Type B pancreatic cell (in vitro differentiated cells): ENCODE measurements at regions not wholly inside any gene's neighbourhood (a gene's known extent, or its start where the extent isn't known, plus 50 kb on each side); places are given as distances from the start of the nearest gene placed in this dataset.

Source experiments
- DNase-seq: peaks from one replicate; pipeline ENCODE4 v3.0.0; 2021; ENCODE audit warnings: mixed read lengths; ENCODE audit not compliant: unreplicated experiment; ENCODE audit errors: extremely low spot score
- H3K27ac Mint-ChIP-seq: 2 replicates; pipeline ENCODE4 v1.8.0; 2021; ENCODE audit warnings: mild to moderate bottlenecking, mixed read lengths
- H3K27me3 Mint-ChIP-seq: 2 replicates; pipeline ENCODE4 v1.8.0; 2021; ENCODE audit warnings: mixed read lengths
- H3K36me3 Mint-ChIP-seq: 2 replicates; pipeline ENCODE4 v1.8.0; 2021; ENCODE audit warnings: mixed read lengths
- H3K4me1 Mint-ChIP-seq: one replicate; pipeline ENCODE4 v1.8.0; 2021; ENCODE audit warnings: mixed read lengths; ENCODE audit not compliant: unreplicated experiment
- H3K4me3 Mint-ChIP-seq: 2 replicates; pipeline ENCODE4 v1.8.0; 2021; ENCODE audit warnings: mild to moderate bottlenecking, mixed read lengths
- H3K9me3 Mint-ChIP-seq: 2 replicates; pipeline ENCODE4 v1.8.0; 2021; ENCODE audit warnings: mixed read lengths
- TF ChIP-seq, protein P1 (sequence below): fragments of 200-600 bp; sonication (generic); conservative IDR thresholded peaks from 2 replicates; pipeline ENCODE4 v1.5.0; 2021; ENCODE audit warnings: antibody characterized with exemption, mild to moderate bottlenecking

DNA sequence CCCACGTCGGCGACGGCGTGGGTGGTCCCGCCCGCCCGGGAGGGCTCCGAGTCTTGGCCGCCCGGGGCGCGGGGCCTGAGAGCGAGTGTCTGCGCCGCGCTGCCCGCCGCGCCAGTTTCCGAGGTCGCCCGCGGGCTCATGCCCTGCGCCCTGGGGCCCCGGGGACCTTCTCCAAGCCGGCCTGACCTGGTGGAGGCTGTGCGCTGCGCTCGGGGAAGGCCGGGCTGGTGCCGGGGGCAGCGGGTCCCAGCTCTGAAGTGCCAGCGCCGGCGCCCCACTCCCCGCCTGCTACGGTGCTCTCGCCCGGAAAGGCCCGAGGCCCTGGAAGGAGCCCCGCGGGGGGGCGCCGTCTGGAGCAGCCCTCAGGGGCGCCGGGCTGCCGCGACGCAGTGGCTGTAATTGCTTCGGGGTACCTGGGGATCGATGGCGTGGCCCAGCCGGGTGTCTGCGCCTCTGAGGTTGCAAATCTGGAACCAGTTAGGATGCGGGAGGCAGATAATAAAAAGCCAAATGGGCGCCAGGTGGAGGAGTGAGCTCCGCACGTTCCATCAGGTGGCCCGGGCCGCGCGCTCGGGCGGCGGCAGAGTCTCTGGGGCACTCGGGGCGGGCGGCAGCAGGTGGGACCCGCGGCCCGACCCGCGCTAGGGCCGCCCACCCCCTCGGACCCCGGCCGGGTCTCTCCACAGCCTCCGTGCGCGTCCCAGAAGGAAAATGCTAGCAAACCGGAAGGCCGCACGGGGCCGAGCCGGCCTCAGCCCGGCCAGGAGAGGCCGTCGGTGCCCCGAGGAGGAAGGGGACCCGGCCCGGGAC is 102.3 kb upstream of the DIO3 start:
- H3K4me3 Mint-ChIP-seq, result peak overlapping the region; percentile 74
- H3K9me3 Mint-ChIP-seq, result no peaks in the 10 kb centered on the region
- TF ChIP-seq, protein P1, sequence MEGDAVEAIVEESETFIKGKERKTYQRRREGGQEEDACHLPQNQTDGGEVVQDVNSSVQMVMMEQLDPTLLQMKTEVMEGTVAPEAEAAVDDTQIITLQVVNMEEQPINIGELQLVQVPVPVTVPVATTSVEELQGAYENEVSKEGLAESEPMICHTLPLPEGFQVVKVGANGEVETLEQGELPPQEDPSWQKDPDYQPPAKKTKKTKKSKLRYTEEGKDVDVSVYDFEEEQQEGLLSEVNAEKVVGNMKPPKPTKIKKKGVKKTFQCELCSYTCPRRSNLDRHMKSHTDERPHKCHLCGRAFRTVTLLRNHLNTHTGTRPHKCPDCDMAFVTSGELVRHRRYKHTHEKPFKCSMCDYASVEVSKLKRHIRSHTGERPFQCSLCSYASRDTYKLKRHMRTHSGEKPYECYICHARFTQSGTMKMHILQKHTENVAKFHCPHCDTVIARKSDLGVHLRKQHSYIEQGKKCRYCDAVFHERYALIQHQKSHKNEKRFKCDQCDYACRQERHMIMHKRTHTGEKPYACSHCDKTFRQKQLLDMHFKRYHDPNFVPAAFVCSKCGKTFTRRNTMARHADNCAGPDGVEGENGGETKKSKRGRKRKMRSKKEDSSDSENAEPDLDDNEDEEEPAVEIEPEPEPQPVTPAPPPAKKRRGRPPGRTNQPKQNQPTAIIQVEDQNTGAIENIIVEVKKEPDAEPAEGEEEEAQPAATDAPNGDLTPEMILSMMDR, result no peak
- H3K27me3 Mint-ChIP-seq, result peaks cover 62% of the 10 kb centered on the region
- peaks cover 9% of the 10 kb centered on the region for H3K4me1 Mint-ChIP-seq
- no peak for DNase-seq
- H3K36me3 Mint-ChIP-seq, result no peaks in the 10 kb centered on the region
- no peak overlapping the region for H3K27ac Mint-ChIP-seq

DNA sequence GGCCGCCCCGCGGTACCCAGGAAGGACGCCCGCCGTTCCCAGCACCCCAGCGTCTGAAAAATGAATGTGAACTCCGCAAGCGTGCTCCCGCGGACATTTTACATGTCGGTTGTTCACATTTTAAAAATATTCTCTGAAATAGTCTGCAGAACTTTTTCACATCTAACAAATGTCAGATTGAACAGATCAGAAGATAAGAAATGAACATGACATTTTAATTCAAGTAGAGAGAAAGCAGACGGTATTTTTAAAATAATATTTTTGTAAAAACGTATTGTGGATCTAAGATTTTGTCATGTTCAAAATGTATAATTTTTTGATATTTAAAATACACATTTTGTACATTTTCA is 101.8 kb upstream of the DIO3 start:
- no peak overlapping the region for H3K4me3 Mint-ChIP-seq
- no peak overlapping the region for H3K27ac Mint-ChIP-seq
- peaks cover 56% of the 10 kb centered on the region for H3K27me3 Mint-ChIP-seq
- TF ChIP-seq, protein P1, result no peak
- peaks cover 9% of the 10 kb centered on the region for H3K4me1 Mint-ChIP-seq
- no peak for DNase-seq
- H3K36me3 Mint-ChIP-seq, result no peaks in the 10 kb centered on the region
- no peaks in the 10 kb centered on the region for H3K9me3 Mint-ChIP-seq

DNA sequence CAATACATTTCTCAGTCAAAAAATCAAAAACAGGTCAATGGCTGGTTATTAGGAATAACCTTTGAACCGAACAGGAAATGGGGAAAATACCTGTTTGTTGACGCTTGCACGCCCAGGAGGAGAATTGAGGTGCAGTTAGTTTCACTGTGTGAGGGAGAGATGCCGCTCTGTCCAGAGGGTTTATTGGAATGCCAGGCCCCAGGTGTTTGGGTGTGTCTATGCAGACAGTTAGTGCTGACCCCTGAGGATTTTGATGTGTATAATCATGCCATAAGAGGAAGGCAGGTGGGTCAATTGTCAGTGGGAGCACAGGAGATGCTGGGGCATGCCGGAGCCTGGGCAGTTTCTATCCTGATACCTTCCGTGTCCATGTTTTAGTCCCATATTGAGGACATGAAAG is 100.8 kb upstream of the DIO3 start:
- Mint-ChIP-seq H3K27me3 (peaks cover 46% of the 10 kb centered on the region), H3K9me3 (no peaks in the 10 kb centered on the region), H3K27ac (no peak overlapping the region), H3K4me1 (peaks cover 9% of the 10 kb centered on the region), H3K36me3 (no peaks in the 10 kb centered on the region), H3K4me3 (peak overlapping the region; percentile 31)
- DNase-seq, result no peak
- TF ChIP-seq, protein P1, result no peak

DNA sequence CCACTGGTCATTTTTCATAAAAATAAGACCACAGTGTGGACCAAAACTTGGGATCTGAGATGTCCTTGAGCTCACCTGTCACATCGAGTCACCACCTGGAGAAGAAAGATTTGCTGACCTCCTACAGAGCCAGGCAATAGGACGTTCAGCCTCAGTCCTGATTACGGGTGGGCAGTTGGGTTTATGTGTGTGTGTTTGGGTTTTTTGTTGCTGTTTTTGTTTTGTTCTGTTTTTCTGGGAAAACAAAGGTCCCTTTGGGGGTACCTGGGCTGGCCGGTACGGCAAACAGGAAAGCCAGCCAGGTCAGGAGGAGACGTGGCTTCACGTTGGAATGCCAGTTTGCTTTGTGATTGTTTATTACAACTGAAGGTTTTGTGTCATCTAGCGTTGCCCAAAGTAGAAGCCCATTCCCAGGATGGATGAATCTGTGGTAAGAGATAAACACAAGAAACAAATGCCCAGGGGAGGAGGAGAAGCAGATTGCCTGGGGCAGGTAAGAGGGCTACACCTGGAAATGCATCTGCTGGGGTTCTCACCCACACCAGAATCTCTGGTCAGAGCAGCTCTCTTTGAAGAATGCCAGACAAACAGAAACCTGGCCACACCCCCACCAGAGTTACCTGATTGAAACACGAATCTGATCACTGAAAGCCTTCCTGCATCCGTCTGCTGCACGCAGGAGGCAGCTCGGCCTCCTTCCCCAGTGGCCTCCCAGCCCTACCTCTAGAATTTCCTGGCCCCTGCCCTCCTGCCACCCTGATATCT is 100.1 kb upstream of the DIO3 start:
- Mint-ChIP-seq H3K27ac (no peak overlapping the region), H3K4me1 (peaks cover 9% of the 10 kb centered on the region), H3K9me3 (no peaks in the 10 kb centered on the region), H3K27me3 (peaks cover 39% of the 10 kb centered on the region), H3K36me3 (no peaks in the 10 kb centered on the region), H3K4me3 (no peak overlapping the region)
- TF ChIP-seq, protein P1, result no peak
- no peak for DNase-seq

DNA sequence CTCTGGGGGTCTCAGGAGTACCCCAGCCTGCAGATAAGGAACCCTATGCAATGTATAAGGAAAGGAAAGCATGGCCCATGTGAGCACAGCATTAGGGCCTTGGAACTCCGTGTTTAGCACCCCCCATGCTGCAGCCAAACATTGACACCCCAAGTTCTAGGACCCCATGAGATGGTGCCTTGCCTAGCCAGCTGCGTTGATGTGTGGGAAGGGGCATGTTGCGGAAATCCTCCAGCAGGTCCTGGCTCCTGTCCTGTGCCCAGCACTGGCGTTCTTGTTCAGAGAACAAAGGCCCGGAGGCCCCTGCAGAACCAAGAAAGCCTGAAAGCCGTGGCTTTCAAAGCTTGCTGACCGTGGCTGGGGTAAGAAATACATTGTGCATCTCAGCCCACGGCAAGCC is 99.4 kb upstream of the DIO3 start:
- Mint-ChIP-seq H3K27ac (no peak overlapping the region), H3K9me3 (no peaks in the 10 kb centered on the region), H3K36me3 (no peaks in the 10 kb centered on the region), H3K27me3 (peaks cover 32% of the 10 kb centered on the region), H3K4me3 (no peak overlapping the region), H3K4me1 (peaks cover 7% of the 10 kb centered on the region)
- DNase-seq, result no peak
- TF ChIP-seq, protein P1, result no peak
